ENCODE measurements at regions not wholly inside any gene's neighbourhood (a gene's known extent, or its start where the extent isn't known, plus 50 kb on each side); places are given as distances from the start of the nearest gene placed in this dataset.
"Not testable (repeated sequence)": the region's sequence is repeated elsewhere in the genome, so short reads cannot be mapped to it uniquely, and the experiment has no call there.

GRCh38 chr4:153090670-153091385, 113.4 kb upstream of the TRIM2 start:
- no peaks in the 10 kb centered on the region for H3K27me3 ChIP-seq (ENCODE audit: control insufficient read depth, insufficient read depth, low read length)

GRCh38 chr4:153093396-153093795, 110.8 kb upstream of the TRIM2 start:
- no peaks in the 10 kb centered on the region for H3K36me3 ChIP-seq (ENCODE audit: control insufficient read depth, low read depth, low read length)
- H3K9ac ChIP-seq (ENCODE audit: low read length) = no peak overlapping the region
- no peak overlapping the region for H3K27ac ChIP-seq (ENCODE audit: low read length)
- H3K4me1 ChIP-seq (ENCODE audit: control insufficient read depth, low read depth, low read length) = no peaks in the 10 kb centered on the region
- H3K27me3 ChIP-seq (ENCODE audit: control insufficient read depth, insufficient read depth, low read length) = no peaks in the 10 kb centered on the region
- H3K9me3 ChIP-seq (ENCODE audit: control insufficient read depth, low read depth, low read length) = no peaks in the 10 kb centered on the region
- H3K4me3 ChIP-seq (ENCODE audit: low read length) = no peak overlapping the region

More at GRCh38 chr4:153090670-153091385, 113.4 kb upstream of the TRIM2 start:
- Histone ChIP-seq H3K9ac (ENCODE audit: low read length) (no peak overlapping the region), H3K4me1 (ENCODE audit: control insufficient read depth, low read depth, low read length) (peaks cover 6% of the 10 kb centered on the region), H3K4me3 (ENCODE audit: low read length) (no peak overlapping the region), H3K36me3 (ENCODE audit: control insufficient read depth, low read depth, low read length) (no peaks in the 10 kb centered on the region), H3K27ac (ENCODE audit: low read length) (no peak overlapping the region), H3K9me3 (ENCODE audit: control insufficient read depth, low read depth, low read length) (no peaks in the 10 kb centered on the region)

GRCh38 chr4:153093802-153094201, 110.4 kb upstream of the TRIM2 start:
- Histone ChIP-seq H3K27ac (ENCODE audit: low read length) (no peak overlapping the region), H3K4me1 (ENCODE audit: control insufficient read depth, low read depth, low read length) (no peaks in the 10 kb centered on the region), H3K4me3 (ENCODE audit: low read length) (no peak overlapping the region), H3K27me3 (ENCODE audit: control insufficient read depth, insufficient read depth, low read length) (no peaks in the 10 kb centered on the region), H3K9me3 (ENCODE audit: control insufficient read depth, low read depth, low read length) (no peaks in the 10 kb centered on the region), H3K9ac (ENCODE audit: low read length) (no peak overlapping the region), H3K36me3 (ENCODE audit: control insufficient read depth, low read depth, low read length) (no peaks in the 10 kb centered on the region)

GRCh38 chr4:153094435-153094834, 109.8 kb upstream of the TRIM2 start:
- no peak overlapping the region for H3K27ac ChIP-seq (ENCODE audit: low read length)
- H3K27me3 ChIP-seq (ENCODE audit: control insufficient read depth, insufficient read depth, low read length) = no peaks in the 10 kb centered on the region
- no peaks in the 10 kb centered on the region for H3K36me3 ChIP-seq (ENCODE audit: control insufficient read depth, low read depth, low read length)
- H3K4me1 ChIP-seq (ENCODE audit: control insufficient read depth, low read depth, low read length) = no peaks in the 10 kb centered on the region
- no peaks in the 10 kb centered on the region for H3K9me3 ChIP-seq (ENCODE audit: control insufficient read depth, low read depth, low read length)
- no peak overlapping the region for H3K9ac ChIP-seq (ENCODE audit: low read length)
- no peak overlapping the region for H3K4me3 ChIP-seq (ENCODE audit: low read length)

GRCh38 chr4:153095448-153096204, 108.6 kb upstream of the TRIM2 start:
- Histone ChIP-seq H3K9ac (ENCODE audit: low read length) (no peak overlapping the region), H3K36me3 (ENCODE audit: control insufficient read depth, low read depth, low read length) (no peaks in the 10 kb centered on the region), H3K27me3 (ENCODE audit: control insufficient read depth, insufficient read depth, low read length) (no peaks in the 10 kb centered on the region), H3K27ac (ENCODE audit: low read length) (no peak overlapping the region), H3K9me3 (ENCODE audit: control insufficient read depth, low read depth, low read length) (no peaks in the 10 kb centered on the region), H3K4me1 (ENCODE audit: control insufficient read depth, low read depth, low read length) (no peaks in the 10 kb centered on the region), H3K4me3 (ENCODE audit: low read length) (no peak overlapping the region)

- Histone ChIP-seq H3K36me3 (ENCODE audit: control insufficient read depth, low read depth, low read length) (no peaks in the 10 kb centered on the region), H3K27me3 (ENCODE audit: control insufficient read depth, insufficient read depth, low read length) (no peaks in the 10 kb centered on the region), H3K9me3 (ENCODE audit: control insufficient read depth, low read depth, low read length) (no peaks in the 10 kb centered on the region), H3K27ac (ENCODE audit: low read length) (no peak overlapping the region), H3K4me3 (ENCODE audit: low read length) (no peak overlapping the region), H3K9ac (ENCODE audit: low read length) (no peak overlapping the region), H3K4me1 (ENCODE audit: control insufficient read depth, low read depth, low read length) (no peaks in the 10 kb centered on the region)
These were observed 107.9 kb upstream of the TRIM2 start for GRCh38 chr4:153096344-153096743.

- Histone ChIP-seq H3K4me3 (ENCODE audit: low read length) (no peak overlapping the region), H3K4me1 (ENCODE audit: control insufficient read depth, low read depth, low read length) (no peaks in the 10 kb centered on the region), H3K9me3 (ENCODE audit: control insufficient read depth, low read depth, low read length) (no peaks in the 10 kb centered on the region), H3K36me3 (ENCODE audit: control insufficient read depth, low read depth, low read length) (no peaks in the 10 kb centered on the region), H3K27me3 (ENCODE audit: control insufficient read depth, insufficient read depth, low read length) (no peaks in the 10 kb centered on the region), H3K9ac (ENCODE audit: low read length) (no peak overlapping the region), H3K27ac (ENCODE audit: low read length) (no peak overlapping the region)
These were observed 105.8 kb upstream of the TRIM2 start for GRCh38 chr4:153098427-153098826.

GRCh38 chr4:153099391-153100140, 104.7 kb upstream of the TRIM2 start:
- H3K4me3 ChIP-seq (ENCODE audit: low read length) = no peak overlapping the region
- no peaks in the 10 kb centered on the region for H3K27me3 ChIP-seq (ENCODE audit: control insufficient read depth, insufficient read depth, low read length)
- no peaks in the 10 kb centered on the region for H3K4me1 ChIP-seq (ENCODE audit: control insufficient read depth, low read depth, low read length)
- no peaks in the 10 kb centered on the region for H3K9me3 ChIP-seq (ENCODE audit: control insufficient read depth, low read depth, low read length)
- H3K9ac ChIP-seq (ENCODE audit: low read length) = no peak overlapping the region
- H3K36me3 ChIP-seq (ENCODE audit: control insufficient read depth, low read depth, low read length) = no peaks in the 10 kb centered on the region
- H3K27ac ChIP-seq (ENCODE audit: low read length) = no peak overlapping the region

GRCh38 chr4:153106736-153107135, 97.5 kb upstream of the TRIM2 start:
- H3K9me3 ChIP-seq (ENCODE audit: control insufficient read depth, low read depth, low read length); H3K4me3 ChIP-seq (ENCODE audit: low read length); H3K4me1 ChIP-seq (ENCODE audit: control insufficient read depth, low read depth, low read length); H3K36me3 ChIP-seq (ENCODE audit: control insufficient read depth, low read depth, low read length); H3K27ac ChIP-seq (ENCODE audit: low read length); H3K27me3 ChIP-seq (ENCODE audit: control insufficient read depth, insufficient read depth, low read length); H3K9ac ChIP-seq (ENCODE audit: low read length): not testable (repeated sequence)

GRCh38 chr4:153107246-153107645, 97.0 kb upstream of the TRIM2 start:
- Histone ChIP-seq H3K27me3 (ENCODE audit: control insufficient read depth, insufficient read depth, low read length) (no peaks in the 10 kb centered on the region), H3K27ac (ENCODE audit: low read length) (no peak overlapping the region), H3K4me1 (ENCODE audit: control insufficient read depth, low read depth, low read length) (no peaks in the 10 kb centered on the region), H3K36me3 (ENCODE audit: control insufficient read depth, low read depth, low read length) (no peaks in the 10 kb centered on the region), H3K4me3 (ENCODE audit: low read length) (no peak overlapping the region), H3K9me3 (ENCODE audit: control insufficient read depth, low read depth, low read length) (no peaks in the 10 kb centered on the region), H3K9ac (ENCODE audit: low read length) (no peak overlapping the region)

GRCh38 chr4:153109296-153109849, 94.9 kb upstream of the TRIM2 start:
- H3K4me1 ChIP-seq (ENCODE audit: control insufficient read depth, low read depth, low read length) = no peaks in the 10 kb centered on the region
- H3K9me3 ChIP-seq (ENCODE audit: control insufficient read depth, low read depth, low read length) = no peaks in the 10 kb centered on the region
- H3K4me3 ChIP-seq (ENCODE audit: low read length) = no peak overlapping the region
- no peaks in the 10 kb centered on the region for H3K36me3 ChIP-seq (ENCODE audit: control insufficient read depth, low read depth, low read length)
- no peaks in the 10 kb centered on the region for H3K27me3 ChIP-seq (ENCODE audit: control insufficient read depth, insufficient read depth, low read length)
- no peak overlapping the region for H3K27ac ChIP-seq (ENCODE audit: low read length)
- H3K9ac ChIP-seq (ENCODE audit: low read length) = no peak overlapping the region

Measured in iPS-18a (cell line).